ENCODE measurements at regions not wholly inside any gene's neighbourhood (a gene's known extent, or its start where the extent isn't known, plus 50 kb on each side); places are given as distances from the start of the nearest gene placed in this dataset.

DNA sequence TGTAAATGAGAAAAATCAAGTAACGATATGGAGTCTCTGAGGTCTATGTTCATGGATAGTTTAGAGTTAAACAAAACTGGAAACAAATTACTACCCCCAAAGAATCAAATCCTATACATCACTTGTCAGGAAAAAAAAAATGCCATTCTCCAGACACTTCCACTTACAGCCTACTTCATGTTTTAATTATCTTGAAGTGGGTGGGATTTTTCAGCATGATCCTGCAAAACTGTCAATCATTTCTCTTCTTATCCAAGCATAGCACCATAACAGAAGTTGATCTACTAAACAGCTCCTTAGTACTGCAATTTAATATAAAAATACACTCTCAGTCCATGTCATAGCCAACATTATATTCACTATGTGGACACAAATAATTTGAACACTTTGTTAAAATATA is 833.9 kb downstream of the TUSC7 start:
- TF ChIP-seq, protein P1, sequence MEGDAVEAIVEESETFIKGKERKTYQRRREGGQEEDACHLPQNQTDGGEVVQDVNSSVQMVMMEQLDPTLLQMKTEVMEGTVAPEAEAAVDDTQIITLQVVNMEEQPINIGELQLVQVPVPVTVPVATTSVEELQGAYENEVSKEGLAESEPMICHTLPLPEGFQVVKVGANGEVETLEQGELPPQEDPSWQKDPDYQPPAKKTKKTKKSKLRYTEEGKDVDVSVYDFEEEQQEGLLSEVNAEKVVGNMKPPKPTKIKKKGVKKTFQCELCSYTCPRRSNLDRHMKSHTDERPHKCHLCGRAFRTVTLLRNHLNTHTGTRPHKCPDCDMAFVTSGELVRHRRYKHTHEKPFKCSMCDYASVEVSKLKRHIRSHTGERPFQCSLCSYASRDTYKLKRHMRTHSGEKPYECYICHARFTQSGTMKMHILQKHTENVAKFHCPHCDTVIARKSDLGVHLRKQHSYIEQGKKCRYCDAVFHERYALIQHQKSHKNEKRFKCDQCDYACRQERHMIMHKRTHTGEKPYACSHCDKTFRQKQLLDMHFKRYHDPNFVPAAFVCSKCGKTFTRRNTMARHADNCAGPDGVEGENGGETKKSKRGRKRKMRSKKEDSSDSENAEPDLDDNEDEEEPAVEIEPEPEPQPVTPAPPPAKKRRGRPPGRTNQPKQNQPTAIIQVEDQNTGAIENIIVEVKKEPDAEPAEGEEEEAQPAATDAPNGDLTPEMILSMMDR (IDR thresholded peaks at IDR 0.05; ENCODE audit: low read depth, low read length): no peak
- Histone ChIP-seq H3K4me3 (no peak overlapping the region), H3K4me1 (ENCODE audit: low read depth) (peaks cover 21% of the 10 kb centered on the region), H3K9me3 (ENCODE audit: low read depth) (no peaks in the 10 kb centered on the region), H3K27me3 (no peaks in the 10 kb centered on the region), H3K36me3 (no peaks in the 10 kb centered on the region), H3K27ac (no peak overlapping the region)
- peak in 1 of 2 donors; percentile 40 for DNase-seq (ENCODE audit: low read depth in 1 of 2, low spot score in 1 of 2)

- TF ChIP-seq, protein P1 (IDR thresholded peaks at IDR 0.05; ENCODE audit: low read depth, low read length): no peak
- DNase-seq (ENCODE audit: low read depth in 1 of 2, low spot score in 1 of 2): no peak
Measured at GRCh38 chr3:117545484-117545883, 835.9 kb downstream of the TUSC7 start.

GRCh38 chr3:117547956-117548550 is 838.5 kb downstream of the TUSC7 start:
- Histone ChIP-seq H3K27ac (no peak overlapping the region), H3K36me3 (no peaks in the 10 kb centered on the region), H3K4me3 (no peak overlapping the region), H3K4me1 (ENCODE audit: low read depth) (peaks cover 32% of the 10 kb centered on the region), H3K9me3 (ENCODE audit: low read depth) (no peaks in the 10 kb centered on the region), H3K27me3 (no peaks in the 10 kb centered on the region)
- TF ChIP-seq, protein P1 (IDR thresholded peaks at IDR 0.05; ENCODE audit: low read depth, low read length): no peak
- DNase-seq (ENCODE audit: low read depth in 1 of 2, low spot score in 1 of 2): peak in 1 of 2 donors; percentile 57

More at GRCh38 chr3:117545484-117545883, 835.9 kb downstream of the TUSC7 start:
- H3K27ac ChIP-seq: no peak overlapping the region
- peaks cover 25% of the 10 kb centered on the region for H3K4me1 ChIP-seq (ENCODE audit: low read depth)
- no peaks in the 10 kb centered on the region for H3K36me3 ChIP-seq
- H3K4me3 ChIP-seq: no peak overlapping the region
- H3K9me3 ChIP-seq (ENCODE audit: low read depth): no peaks in the 10 kb centered on the region
- H3K27me3 ChIP-seq: no peaks in the 10 kb centered on the region

DNA sequence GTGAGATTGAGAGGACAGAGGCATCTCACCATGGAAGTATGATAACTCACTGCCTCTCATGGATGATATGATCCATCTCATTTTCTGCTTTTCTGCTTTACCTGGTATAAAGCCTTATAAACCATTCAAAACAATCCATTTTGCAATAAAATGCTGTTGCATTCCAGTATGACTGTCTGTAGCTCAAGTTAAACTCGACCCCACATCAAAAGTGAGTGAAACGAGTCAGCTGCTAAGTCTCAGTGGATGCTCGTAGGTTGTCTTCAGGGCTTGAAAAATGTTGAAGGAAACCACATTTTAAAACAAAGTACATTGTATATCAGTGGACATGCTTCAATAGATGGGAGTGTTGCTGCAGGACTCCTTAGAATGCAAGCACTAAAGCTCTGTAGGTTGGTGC is 839.0 kb downstream of the TUSC7 start:
- DNase-seq (ENCODE audit: low read depth in 1 of 2, low spot score in 1 of 2): no peak
- Histone ChIP-seq H3K36me3 (no peaks in the 10 kb centered on the region), H3K4me3 (no peak overlapping the region), H3K4me1 (ENCODE audit: low read depth) (peaks cover 31% of the 10 kb centered on the region), H3K27me3 (no peaks in the 10 kb centered on the region), H3K9me3 (ENCODE audit: low read depth) (no peaks in the 10 kb centered on the region), H3K27ac (no peak overlapping the region)
- TF ChIP-seq, protein P1 (IDR thresholded peaks at IDR 0.05; ENCODE audit: low read depth, low read length): no peak

DNA sequence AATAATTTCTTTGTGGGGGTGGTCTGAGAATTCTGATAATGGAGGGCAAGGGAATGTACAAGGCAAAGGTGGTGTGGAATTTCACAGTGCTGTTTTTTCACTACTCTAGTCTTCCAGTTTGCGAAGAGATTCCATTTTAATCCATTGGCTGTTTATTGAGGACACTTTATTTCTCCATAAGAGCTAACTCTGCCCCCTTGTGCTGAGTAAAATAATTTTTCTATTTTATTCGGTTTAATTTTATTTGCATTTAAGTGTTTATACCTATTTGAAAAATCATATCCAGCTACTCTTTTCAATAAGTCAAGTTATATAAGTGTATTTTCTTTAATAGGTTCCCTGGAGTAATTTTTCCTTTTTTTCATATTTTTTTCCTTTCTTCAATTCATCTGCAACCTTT is 840.1 kb downstream of the TUSC7 start:
- H3K9me3 ChIP-seq (ENCODE audit: low read depth): no peaks in the 10 kb centered on the region
- H3K4me3 ChIP-seq: no peak overlapping the region
- no peaks in the 10 kb centered on the region for H3K27me3 ChIP-seq
- TF ChIP-seq, protein P1 (IDR thresholded peaks at IDR 0.05; ENCODE audit: low read depth, low read length): no peak
- H3K36me3 ChIP-seq: no peaks in the 10 kb centered on the region
- peaks cover 27% of the 10 kb centered on the region for H3K4me1 ChIP-seq (ENCODE audit: low read depth)
- DNase-seq (ENCODE audit: low read depth in 1 of 2, low spot score in 1 of 2): no peak
- H3K27ac ChIP-seq: no peak overlapping the region

Measured in cardiac muscle cell (in vitro differentiated cells and primary cell).